Kidney epithelial cell (primary cell): ENCODE measurements at regions not wholly inside any gene's neighbourhood (a gene's known extent, or its start where the extent isn't known, plus 50 kb on each side); places are given as distances from the start of the nearest gene placed in this dataset.

Source experiments
- DNase-seq: peaks from one replicate; pipeline ENCODE4 v3.0.0-alpha.2; 2010; ENCODE audit warnings: low read depth
- H3K27me3 ChIP-seq: 2 replicates; pipeline ENCODE4 v1.6.0; 2011; ENCODE audit warnings: low read length; ENCODE audit not compliant: control insufficient read depth, insufficient read depth
- H3K36me3 ChIP-seq: 2 replicates; pipeline ENCODE4 v1.5.1; 2011; ENCODE audit warnings: low read length; ENCODE audit not compliant: control insufficient read depth, insufficient read depth
- H3K4me3 ChIP-seq: 2 replicates; pipeline ENCODE4 v1.5.1; 2011; ENCODE audit warnings: low read depth, mild to moderate bottlenecking, control low read depth, low read length
- TF ChIP-seq, protein P1 (sequence below): IDR thresholded peaks from 2 replicates; pipeline ENCODE4 v1.5.1; 2011; ENCODE audit warnings: mild to moderate bottlenecking, moderate library complexity, low read length, control low read depth, inconsistent platforms; ENCODE audit not compliant: insufficient read depth, poor library complexity, severe bottlenecking

DNA sequence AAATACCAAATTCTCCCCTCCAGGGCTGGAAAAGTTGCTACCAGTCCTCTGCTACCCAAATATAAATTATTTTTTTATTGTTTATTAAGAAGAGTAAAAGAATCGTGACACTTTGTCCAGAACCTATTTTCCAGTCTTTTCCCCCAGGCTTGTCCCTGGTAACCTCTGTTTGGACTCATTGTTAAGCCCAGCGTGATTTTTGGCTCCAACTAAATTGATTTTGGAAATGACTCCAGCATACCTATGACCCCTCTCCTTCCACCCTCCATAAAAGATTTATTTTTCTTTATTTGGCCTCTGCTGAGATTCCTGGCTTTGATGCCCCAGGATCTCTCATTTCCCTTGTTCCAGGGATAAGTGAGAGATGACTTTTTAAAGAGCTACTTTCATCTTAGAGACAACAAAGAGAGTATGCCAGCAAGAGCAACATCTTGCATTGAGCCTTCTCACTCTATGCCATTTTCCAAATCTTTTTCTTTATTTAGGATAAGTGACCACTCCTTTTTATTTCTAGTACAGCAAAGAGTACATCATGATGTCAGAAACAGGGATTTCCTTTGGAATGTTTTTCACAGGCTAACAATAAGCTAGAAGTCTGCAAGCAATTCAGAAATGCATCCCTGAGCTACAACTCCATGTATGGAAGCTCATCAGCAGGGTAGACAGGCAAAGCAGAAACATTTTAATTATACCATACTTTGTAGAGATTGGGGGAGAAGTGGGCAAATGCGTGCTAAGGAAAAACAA lies 75.8 kb downstream of the DAD1 start:
- Histone ChIP-seq H3K27me3 (no peaks in the 10 kb centered on the region), H3K4me3 (no peak overlapping the region), H3K36me3 (no peaks in the 10 kb centered on the region)
- no peak for DNase-seq
- TF ChIP-seq, protein P1, sequence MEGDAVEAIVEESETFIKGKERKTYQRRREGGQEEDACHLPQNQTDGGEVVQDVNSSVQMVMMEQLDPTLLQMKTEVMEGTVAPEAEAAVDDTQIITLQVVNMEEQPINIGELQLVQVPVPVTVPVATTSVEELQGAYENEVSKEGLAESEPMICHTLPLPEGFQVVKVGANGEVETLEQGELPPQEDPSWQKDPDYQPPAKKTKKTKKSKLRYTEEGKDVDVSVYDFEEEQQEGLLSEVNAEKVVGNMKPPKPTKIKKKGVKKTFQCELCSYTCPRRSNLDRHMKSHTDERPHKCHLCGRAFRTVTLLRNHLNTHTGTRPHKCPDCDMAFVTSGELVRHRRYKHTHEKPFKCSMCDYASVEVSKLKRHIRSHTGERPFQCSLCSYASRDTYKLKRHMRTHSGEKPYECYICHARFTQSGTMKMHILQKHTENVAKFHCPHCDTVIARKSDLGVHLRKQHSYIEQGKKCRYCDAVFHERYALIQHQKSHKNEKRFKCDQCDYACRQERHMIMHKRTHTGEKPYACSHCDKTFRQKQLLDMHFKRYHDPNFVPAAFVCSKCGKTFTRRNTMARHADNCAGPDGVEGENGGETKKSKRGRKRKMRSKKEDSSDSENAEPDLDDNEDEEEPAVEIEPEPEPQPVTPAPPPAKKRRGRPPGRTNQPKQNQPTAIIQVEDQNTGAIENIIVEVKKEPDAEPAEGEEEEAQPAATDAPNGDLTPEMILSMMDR = no peak

DNA sequence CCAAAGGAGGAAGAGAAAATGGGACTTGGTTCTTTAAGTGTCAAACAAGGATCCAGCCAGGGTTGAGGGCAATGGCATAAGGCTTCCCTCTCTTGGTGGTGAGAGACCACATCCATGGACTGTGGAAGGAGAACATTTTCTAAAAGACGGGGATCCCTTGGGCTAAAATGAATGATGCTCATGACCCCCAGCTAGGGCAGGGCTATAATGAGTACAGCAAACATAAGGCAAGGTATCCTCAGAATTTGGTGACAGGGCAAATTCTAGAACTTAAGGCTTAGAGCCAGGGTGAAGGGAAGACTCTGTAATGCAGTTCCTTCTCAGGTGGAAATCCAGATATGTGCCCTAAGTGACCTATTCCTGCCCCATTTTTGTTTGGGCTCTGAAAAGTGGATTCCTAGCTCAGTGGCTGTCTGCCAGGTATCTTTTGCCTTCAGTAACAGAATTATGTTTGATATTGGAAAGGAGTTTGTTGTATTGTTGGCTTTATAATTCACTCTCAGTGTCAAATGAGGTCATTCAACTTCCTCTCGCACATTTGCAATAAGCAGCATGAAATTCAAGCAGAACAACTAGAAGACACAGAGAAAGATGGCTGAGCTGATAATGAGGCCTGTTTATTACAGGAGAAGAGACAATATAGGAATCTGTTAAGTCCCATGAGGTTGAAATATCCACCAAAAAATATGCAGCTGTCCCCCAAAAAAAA lies 76.8 kb downstream of the DAD1 start:
- no peak overlapping the region for H3K4me3 ChIP-seq
- TF ChIP-seq, protein P1 = no peak
- DNase-seq = no peak
- H3K36me3 ChIP-seq = no peaks in the 10 kb centered on the region
- no peaks in the 10 kb centered on the region for H3K27me3 ChIP-seq

DNA sequence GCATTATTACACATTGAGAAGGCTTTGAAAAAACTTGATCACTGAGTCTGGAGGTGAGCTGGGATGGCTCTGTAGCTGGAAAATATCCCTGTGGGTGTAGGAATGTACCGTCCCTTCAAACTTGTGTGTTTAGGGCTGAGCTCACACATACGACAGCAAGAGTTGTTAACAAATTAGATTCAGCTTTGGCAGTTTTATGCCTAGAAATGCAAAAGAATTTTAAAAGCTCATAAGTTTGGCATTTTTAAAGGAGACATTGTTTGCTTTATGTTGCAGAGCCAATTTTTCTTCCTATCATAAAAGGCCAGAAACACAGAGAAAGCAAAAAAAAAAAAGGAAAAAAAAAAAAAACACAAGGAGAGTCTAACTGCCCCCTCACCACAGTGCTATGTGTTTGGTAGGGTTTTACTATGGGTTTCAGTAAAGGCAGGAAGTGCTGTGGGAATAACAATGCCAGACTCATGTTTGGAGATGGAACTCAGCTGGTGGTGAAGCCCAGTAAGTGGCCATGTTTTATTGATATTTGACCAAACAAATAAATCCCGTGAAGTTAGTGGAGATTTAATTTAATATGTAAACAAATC lies 78.4 kb downstream of the DAD1 start:
- Histone ChIP-seq H3K4me3 (no peak overlapping the region), H3K36me3 (no peaks in the 10 kb centered on the region), H3K27me3 (no peaks in the 10 kb centered on the region)
- TF ChIP-seq, protein P1 = no peak
- DNase-seq = no peak

DNA sequence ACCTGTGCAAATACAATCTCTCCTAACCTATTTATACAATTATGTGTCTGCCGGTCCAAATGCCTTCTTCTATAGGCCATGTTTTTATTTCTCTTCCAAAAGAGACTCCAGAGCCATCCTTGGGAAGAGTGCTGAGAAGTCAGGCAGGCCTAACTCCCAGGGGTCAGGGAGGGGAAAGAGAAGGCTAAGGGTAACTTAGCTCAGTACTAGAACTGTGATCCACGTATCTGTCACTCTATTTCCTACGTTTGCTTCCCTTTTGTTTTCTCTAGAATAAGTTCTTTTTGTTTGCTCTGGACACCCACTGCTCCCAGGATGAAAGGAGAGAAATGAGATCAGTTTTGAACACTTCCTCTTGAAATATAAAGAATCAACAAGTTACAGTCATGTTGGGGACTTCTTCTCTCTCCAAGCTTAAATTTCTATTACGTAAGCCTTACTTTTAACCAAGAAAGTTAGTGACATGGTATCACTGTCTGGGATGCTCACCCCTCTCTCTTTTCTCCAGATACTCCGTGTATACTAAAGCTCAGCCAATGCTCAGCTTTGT lies 79.2 kb downstream of the DAD1 start:
- TF ChIP-seq, protein P1 = no peak
- no peaks in the 10 kb centered on the region for H3K36me3 ChIP-seq
- DNase-seq = no peak
- no peak overlapping the region for H3K4me3 ChIP-seq
- H3K27me3 ChIP-seq = no peaks in the 10 kb centered on the region

DNA sequence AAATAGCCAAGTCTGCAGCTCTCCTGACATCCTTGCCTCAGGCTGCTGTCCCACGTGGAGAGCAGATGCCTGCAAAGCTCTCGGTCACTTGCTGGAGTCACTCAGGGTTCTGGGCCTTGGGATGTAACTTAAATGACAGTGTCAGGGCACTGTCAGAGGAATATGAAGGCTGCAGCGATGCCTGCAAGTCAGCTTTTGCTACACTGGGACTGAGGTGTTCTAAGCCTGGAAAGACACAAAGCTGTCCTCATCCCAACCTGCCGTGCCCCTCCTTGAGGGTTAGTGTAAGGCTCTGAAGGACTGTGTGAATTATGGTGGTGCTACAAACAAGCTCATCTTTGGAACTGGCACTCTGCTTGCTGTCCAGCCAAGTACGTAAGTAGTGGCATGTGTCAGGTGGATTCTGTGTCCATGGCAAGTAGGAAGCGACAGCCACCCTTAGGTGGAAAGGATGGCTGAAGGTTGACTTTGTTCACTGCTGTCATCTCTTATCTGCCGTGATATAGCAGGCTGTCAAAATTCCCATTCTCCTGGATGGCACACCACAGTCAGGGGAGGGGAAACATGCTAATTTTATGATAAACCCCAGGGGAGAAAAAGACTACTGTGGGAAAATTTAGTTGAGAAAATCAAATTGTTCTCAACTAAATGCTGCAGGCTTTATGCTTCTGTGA lies 79.9 kb downstream of the DAD1 start:
- no peak overlapping the region for H3K4me3 ChIP-seq
- no peak for DNase-seq
- H3K27me3 ChIP-seq = no peaks in the 10 kb centered on the region
- TF ChIP-seq, protein P1 = no peak
- H3K36me3 ChIP-seq = no peaks in the 10 kb centered on the region
